ENCODE measurements at regions not wholly inside any gene's neighbourhood (a gene's known extent, or its start where the extent isn't known, plus 50 kb on each side); places are given as distances from the start of the nearest gene placed in this dataset.

GRCh38 chr9:82923912-82924605, 138.9 kb downstream of the RASEF start:
- DNase-seq (ENCODE audit: low spot score) (no peak), ATAC-seq (no peak)
